HG02588 (cell line): ENCODE measurements at regions not wholly inside any gene's neighbourhood (a gene's known extent, or its start where the extent isn't known, plus 50 kb on each side); places are given as distances from the start of the nearest gene placed in this dataset.

Experiments
- ATAC-seq: cut with Tn5 transposase; IDR thresholded peaks from one replicate; pipeline ENCODE4 v1.9.1; 2021; ENCODE audit warnings: mild to moderate bottlenecking, moderate library complexity; ENCODE audit not compliant: unreplicated experiment

DNA sequence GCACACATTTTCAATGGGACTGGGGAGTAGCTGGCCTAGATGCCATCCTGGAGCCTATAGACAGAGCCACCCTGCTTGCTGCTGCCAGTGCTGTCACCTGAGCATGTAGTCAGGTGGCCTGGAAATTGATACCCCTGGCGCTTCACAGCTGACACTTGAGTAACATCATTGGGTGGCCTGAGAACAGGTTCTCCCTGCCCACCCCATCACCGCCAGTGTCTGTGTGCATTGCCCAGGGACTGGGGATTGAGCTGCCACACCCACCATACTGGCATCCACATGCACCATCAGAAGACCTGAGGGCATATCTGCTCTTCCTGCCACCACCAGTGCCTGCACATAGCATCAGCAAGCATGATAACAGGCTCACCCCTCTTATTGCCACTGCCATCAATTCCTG is 1142.9 kb upstream of the PABPC4L start:
- no peak for ATAC-seq

DNA sequence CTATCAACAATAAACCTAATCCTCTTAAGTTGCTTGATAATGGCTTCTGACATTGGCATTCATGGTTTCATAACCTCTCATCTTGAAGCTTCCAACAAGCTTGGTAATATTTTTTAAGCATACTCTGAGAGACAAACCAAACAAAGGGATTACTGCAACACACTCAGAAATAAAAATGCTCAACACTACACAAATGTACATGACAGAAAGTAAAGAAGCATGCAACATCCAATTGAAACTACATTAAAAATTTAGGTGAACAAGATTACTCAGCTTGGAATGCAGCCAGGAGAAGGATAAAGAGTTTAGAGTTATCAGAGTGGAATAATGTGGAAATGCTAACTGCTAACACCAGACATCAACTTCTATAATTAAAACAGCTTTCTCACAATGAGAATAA is 1136.6 kb upstream of the PABPC4L start:
- ATAC-seq, result no peak

GRCh38 chr4:135325264-135325663 is 1123.7 kb upstream of the PABPC4L start:
- ATAC-seq, result no peak

GRCh38 chr4:135319685-135320084 is 1118.1 kb upstream of the PABPC4L start:
- ATAC-seq, result no peak

DNA sequence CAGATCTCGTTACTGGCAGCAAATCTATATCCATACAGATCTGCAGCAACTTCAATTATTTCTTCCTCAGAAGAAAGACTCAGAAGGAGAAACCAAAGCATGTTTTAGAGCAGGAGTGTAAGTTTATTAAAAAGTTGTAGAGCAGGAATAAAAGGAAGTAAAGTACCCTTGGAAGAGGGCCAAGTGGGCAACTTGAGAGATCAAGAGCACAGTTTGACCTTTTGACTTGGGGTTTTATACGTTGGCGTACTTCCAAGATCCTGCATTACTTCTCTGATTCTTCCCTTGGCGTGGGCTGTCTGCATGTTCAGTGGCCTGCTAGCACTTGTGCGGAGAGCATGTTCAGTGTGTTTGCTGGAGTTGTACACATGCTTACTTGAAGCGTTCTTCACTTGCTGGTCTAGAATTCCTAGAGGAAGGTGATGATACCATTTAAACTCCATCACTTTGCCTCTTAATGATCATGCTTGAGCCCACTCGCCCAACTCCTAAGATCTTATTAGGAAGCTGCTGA is 1114.7 kb upstream of the PABPC4L start:
- ATAC-seq, result no peak

DNA sequence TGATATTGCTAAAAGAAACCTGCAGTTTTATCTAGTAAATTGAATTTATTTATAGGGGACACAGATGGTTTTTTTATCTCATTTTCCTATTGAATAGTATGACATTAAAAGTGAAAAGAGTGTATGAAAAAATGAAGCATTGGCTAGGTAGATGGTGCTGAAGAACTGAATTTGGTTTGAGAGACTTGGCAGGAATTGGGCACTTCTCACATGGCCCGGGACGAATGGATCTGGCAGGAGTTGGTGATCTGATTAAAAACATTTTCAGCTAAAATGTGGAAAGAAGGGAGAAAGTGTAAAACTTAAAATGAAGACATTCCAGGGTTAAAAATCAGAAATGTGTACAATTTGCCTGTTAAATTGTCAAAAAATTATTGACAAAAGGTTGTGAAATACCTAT is 1088.5 kb upstream of the PABPC4L start:
- ATAC-seq, result no peak

DNA sequence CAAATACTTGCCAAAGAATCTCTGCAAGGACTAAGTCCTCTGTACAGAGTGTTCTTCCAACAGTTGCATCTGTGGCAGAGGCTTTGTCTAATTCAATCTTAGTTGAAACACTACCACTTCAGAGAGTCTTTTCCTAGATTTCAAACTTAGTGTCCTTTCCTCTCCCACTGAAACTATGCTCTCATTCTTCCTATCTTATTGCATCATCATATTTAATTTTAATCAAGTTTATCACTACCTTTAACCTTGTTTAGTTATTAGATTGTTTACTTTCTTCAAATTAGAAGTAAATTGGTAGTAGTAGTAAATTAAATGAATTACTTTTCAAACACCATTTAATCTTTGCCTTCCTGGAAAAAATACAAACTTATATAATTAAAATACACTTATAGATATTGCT is 1082.3 kb upstream of the PABPC4L start:
- no peak for ATAC-seq

- no peak for ATAC-seq
Measured at GRCh38 chr4:135282676-135283075, 1081.1 kb upstream of the PABPC4L start.

GRCh38 chr4:135281230-135281629 is 1079.6 kb upstream of the PABPC4L start:
- ATAC-seq, result no peak

DNA sequence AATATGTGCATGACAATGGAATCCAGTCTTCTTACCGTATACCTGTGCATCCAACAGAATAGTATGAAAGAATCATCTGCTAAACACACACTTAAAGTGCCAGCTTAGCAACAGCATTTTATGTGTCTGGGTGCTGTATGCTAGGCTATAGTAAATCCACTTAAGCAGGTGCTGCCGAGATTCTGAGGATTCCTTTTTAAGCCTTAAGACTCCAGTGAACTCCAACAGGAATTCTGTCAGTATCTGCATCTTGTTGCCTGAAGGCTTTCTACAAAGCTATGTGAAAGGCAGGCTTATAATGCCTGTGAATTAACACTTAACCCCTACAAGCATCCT is 1076.4 kb upstream of the PABPC4L start:
- no peak for ATAC-seq

DNA sequence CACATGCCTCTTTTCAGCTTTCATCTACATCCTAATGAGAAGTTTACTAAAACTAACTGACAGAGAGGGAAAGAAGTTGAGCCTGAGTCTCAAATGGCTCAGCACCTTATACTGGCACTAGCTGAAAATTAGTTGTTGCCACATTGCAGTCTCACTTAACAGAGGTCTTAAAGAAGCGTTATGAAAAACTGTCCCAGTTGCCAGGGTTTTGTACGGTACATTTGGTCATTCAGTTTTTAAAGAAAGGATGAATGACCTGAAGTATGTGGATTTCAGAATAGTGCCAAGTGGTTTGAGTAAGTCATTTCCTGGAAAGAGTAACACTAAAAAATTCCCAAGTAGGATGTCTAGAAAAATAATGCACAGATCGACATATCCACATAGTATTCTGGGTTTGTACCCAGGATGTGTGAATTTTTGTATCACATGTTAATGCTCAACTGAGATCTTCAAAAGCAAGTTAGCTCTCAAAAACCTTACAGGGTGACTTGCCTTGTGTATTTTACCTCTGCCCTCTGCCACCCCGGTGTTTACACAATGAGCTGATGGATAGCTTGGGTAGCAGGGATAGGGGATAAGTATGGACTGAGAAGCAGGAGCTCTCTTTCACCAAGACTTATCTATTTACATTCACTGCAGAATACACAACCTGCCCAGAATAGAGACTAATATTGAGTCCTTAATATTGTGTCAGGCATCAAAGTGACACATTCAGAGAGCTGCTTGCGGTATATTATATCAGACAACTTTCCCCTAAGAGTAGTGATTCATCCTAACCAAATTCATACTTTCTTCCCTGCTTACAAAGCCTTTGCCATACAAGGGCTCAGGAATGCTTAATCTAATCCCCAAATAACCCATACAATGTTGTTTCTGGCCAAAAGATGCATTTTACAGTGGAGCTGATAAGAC is 1075.7 kb upstream of the PABPC4L start:
- ATAC-seq, result no peak

- no peak for ATAC-seq
Measured at GRCh38 chr4:135274416-135274815, 1072.8 kb upstream of the PABPC4L start.

GRCh38 chr4:135269125-135269890 is 1067.7 kb upstream of the PABPC4L start:
- ATAC-seq, result peak; percentile 58

DNA sequence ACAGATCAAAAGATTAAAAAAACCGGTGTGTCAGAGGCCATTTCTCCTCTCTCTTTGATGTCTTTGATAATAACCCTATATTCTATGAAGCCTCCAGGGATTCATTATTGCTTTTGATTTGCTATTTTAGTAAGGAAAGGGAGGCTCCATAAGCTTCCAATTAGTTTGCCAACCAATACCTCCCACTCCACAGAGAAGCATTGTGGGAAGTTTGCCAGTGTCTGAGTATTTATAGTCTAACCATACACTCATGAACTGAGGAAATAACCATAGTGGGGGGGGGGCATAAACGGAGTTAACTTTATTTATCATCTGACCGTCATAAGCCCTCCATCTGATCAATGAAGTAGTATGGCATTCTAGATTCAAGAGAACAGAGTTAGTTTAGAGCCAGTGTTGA is 1066.8 kb upstream of the PABPC4L start:
- ATAC-seq, result no peak

DNA sequence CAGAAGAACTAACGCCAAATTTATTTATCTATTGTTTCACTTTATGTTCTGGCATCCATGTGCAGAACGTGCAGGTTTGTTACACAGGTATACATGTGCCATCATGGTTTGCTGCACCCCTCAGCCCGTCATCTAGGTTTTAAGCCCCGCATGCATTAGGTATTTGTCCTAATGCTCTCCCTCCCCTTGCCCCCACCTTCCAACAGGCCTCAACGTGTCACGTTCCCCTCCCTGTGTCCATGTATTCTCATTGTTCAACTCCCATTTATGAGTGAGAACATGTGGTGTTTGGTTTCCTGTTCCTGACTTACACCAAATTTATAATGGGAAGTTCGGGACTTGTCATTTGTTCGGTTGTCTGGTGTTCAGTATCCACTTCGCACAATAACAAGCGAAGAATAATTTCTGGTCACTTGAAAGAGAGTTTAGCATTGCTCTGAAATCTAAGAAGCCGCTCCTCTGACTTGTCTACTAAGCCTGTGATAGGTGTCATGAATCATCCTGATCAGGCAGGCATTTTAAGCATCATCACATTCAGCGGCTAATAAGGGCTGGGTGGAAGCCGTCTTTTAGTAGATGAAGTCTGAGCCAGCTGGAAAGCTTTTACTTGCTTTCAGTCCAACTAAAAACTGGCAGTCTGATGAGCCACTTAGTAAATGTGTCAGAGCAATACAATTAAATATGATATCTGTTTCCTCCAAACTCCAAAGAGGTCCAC is 1065.7 kb upstream of the PABPC4L start:
- ATAC-seq, result no peak

- no peak for ATAC-seq
Measured at GRCh38 chr4:135256111-135256510, 1054.5 kb upstream of the PABPC4L start.

- ATAC-seq, result no peak
Measured at GRCh38 chr4:135250040-135250439, 1048.5 kb upstream of the PABPC4L start.

GRCh38 chr4:135249024-135249423 is 1047.4 kb upstream of the PABPC4L start:
- ATAC-seq, result no peak

DNA sequence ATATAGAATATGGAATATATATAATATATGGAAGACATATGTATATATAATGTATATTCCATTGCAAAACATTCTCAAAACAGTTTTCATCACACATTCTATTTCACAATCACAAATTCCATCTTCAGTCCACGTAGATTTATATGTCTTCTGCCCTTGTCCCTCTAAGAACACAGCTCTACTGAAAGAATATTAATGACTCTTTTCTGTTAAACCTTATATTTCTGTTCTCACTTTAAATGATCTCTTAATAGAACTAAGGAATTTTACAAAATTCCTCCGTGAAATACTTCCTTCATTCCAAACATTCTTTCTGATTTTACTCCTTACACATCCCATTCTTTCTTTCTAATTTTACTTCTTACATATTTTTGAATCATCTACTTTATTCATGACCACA is 1043.1 kb upstream of the PABPC4L start:
- no peak for ATAC-seq

- ATAC-seq, result no peak
Measured at GRCh38 chr4:135244056-135244455, 1042.5 kb upstream of the PABPC4L start.

DNA sequence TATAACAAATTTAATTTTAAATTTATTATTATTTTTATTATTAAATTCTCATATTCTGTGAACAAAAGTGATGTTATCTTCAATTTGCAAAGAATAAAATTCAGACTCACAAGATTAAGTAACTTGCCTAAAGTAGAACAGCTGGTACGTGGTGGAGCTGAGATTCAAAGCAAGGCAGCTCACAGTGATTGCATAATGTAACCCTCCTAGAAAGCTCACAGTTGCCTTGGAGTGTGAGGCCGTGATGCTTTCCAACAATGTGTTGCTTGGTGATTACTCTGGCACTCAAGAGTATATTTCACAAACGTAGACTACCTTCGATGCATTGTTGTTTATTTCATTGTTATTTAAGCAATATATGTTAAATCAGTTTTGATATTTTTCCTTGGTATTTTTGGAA is 1039.2 kb upstream of the PABPC4L start:
- no peak for ATAC-seq
